HG02938 (cell line): ENCODE measurements at regions not wholly inside any gene's neighbourhood (a gene's known extent, or its start where the extent isn't known, plus 50 kb on each side); places are given as distances from the start of the nearest gene placed in this dataset.

Experiments
- ATAC-seq: cut with Tn5 transposase; IDR thresholded peaks from one replicate; pipeline ENCODE4 v1.9.1; 2021; ENCODE audit warnings: mild to moderate bottlenecking, moderate library complexity; ENCODE audit not compliant: unreplicated experiment

- ATAC-seq: no peak
Measured at GRCh38 chr5:110345623-110346022, 380.8 kb downstream of the TMEM232 start.

GRCh38 chr5:110346893-110347358, 379.5 kb downstream of the TMEM232 start:
- ATAC-seq: no peak

GRCh38 chr5:110347781-110348180, 378.7 kb downstream of the TMEM232 start:
- no peak for ATAC-seq

GRCh38 chr5:110351430-110351829, 375.0 kb downstream of the TMEM232 start:
- ATAC-seq: no peak

GRCh38 chr5:110354311-110354710, 372.2 kb downstream of the TMEM232 start:
- ATAC-seq: no peak

- no peak for ATAC-seq
Measured at GRCh38 chr5:110354915-110355644, 371.4 kb downstream of the TMEM232 start.

- ATAC-seq: no peak
Measured at GRCh38 chr5:110356677-110357076, 369.8 kb downstream of the TMEM232 start.

- ATAC-seq: no peak
Measured at GRCh38 chr5:110359221-110359620, 367.2 kb downstream of the TMEM232 start.

- no peak for ATAC-seq
Measured at GRCh38 chr5:110361471-110361870, 365.0 kb downstream of the TMEM232 start.

- no peak for ATAC-seq
Measured at GRCh38 chr5:110362261-110362660, 364.2 kb downstream of the TMEM232 start.

- ATAC-seq: no peak
Measured at GRCh38 chr5:110366716-110367115, 359.8 kb downstream of the TMEM232 start.
